Kidney glomerular epithelial cell (primary cell): ENCODE measurements at regions not wholly inside any gene's neighbourhood (a gene's known extent, or its start where the extent isn't known, plus 50 kb on each side); places are given as distances from the start of the nearest gene placed in this dataset.
"Not testable (repeated sequence)": the region's sequence is repeated elsewhere in the genome, so short reads cannot be mapped to it uniquely, and the experiment has no call there.

Source experiments
- DNase-seq: peaks from one replicate; lab custom pipeline; 2025; lab: John Stamatoyannopoulos, UW

DNA sequence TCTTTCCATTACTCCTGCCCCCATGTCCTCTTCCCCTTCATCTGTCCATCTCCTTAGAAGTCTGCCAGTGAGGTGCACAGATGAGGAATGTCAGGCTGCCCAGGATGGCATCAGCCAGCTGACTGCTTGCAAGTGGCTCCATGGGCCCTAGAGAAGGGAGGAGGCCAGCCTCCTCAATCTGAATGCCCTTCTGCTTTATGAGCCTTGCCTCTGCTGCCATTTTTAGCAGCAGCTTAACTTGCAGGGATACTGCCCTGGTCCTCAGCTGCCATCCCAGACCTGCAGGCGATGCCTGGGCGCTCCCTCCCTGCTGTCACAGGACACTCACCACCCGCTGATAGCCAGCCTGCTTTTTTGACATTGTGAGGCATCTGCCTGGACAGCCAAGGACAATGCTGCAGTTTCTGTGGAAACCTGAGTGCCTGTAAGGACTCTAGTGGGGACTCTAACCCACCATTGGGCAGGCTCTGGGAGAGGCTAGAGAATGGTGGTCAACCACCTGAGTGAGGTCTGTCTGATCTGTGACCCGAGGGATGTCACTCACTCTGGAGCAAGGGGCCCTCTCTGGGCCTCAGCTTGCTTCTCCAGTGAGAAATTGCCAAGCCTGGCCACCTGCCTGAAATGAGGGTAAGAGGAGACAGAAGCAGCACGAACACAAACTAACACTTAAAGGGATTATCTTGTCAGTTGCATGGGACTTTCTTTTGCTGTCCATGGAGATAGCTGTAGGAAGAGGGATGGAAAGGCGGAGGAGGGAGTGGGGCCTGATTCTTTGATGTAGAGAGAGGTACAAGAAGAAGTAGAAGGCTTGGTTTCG is 185.0 kb downstream of the MIS18A start:
- no peak for DNase-seq

- no peak for DNase-seq
These were observed 187.9 kb downstream of the MIS18A start for GRCh38 chr21:32090956-32091355.

GRCh38 chr21:32089766-32090165 is 189.1 kb downstream of the MIS18A start:
- DNase-seq, result no peak

DNA sequence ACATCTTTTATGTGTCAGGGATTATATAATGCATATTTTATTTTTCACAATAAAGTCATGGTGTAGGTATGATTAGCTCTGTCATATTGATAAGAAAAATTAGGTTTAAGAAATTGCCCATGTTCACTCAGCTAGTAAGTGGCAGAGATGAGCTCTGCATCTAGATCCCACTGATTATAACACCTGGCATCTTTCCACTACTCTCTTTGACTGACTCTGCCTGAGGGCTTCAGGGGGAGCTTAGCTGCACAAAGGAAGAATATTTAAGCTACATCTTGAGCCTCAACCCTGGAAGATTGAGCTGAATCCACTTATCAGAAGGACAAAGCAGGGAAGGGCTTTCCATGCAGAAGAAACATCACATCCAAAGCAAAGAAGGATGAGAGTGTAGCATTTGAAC is 190.4 kb downstream of the MIS18A start:
- DNase-seq, result no peak

DNA sequence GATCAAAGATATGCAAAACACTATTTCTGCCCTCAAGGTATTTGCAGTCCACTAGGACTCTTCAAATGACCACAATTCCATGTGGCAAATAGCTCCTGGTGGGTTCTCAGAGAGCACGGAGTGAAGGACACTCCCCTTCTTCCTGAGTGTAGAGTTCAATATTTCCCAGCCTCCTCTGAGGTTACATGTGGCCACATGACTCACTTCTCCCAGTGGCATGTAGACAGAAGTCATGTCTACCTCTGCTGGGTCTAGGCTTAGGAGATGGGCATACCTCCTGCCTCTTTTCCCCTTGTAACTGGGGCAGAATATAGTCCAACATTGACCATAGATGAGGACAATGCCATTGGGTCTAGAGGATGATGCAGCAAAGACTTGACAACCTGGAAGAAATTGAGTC is 191.4 kb downstream of the MIS18A start:
- DNase-seq, result no peak

- DNase-seq, result no peak
These were observed 195.7 kb downstream of the MIS18A start for GRCh38 chr21:32083197-32083596.

GRCh38 chr21:32082466-32082865 is 196.4 kb downstream of the MIS18A start:
- DNase-seq, result no peak

- DNase-seq, result no peak
These were observed 200.8 kb downstream of the HUNK start for GRCh38 chr21:32073593-32073992.

DNA sequence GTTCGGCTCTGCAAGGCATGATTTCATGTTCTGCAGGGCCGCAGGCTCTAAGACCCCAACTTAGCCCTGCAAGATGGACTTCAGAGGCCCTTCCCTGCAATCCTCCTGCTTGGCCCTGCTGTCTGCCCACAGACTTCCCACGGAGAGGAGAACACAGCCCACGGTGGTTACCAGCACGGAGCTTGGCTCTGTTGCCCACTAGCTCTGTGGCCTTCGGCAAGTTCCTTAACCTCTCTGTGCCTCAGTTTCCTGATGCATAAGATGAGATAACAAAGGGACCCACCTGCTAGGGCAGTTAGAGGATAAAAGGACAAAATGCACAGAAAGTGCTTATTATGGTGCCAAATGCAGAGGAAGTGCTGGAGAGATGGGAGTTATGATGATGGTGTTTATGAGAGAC is 200.4 kb downstream of the HUNK start:
- no peak for DNase-seq

DNA sequence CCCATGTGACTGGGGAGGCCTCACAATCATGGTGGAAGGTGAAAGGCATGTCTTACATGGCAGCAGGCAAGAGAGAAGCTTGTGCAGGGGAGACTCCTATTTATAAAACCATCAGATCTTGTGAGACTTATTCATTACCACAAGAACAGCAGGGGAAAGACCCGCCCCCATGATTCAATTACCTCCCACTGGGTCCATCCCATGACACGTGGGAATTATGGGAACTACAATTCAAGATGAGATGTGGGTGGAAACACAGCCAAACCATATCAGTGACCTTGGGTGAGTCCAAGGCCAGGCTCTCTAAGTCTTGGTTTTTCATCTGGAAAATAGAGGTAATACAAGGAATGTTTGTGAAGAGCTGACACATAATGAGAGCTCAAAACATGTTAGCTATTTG is 198.8 kb downstream of the HUNK start:
- DNase-seq, result not testable (repeated sequence)

DNA sequence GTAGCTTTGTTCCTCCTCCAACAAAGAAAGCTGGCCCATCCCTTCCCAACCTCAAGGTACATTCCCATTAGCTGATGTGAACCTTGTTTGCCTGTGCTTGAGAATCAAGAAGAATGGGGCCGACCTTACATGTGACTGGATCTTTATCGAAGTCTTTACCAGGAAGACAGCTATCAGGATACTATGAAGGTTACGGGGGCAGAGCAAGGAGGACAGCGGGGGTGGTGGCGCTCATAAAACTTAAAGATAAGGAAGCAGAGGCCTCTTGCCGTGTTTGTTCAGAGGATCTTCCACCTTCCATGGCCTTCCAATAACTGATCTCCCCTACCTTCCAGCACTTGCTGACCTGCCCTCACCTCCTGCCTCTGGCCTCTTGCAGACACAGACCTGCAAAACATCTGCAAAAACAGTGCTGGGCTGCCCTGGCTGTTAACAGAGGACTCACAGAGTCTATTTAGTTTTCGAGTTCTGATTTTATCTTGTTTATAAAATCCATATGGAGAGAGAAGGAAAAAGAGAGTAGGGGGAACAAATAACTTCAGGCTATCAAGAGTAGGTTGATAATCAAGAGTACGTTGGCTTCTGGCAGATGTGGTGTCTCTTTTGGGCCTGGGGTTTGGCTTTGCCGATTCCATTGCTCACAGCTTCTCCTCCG is 198.0 kb downstream of the HUNK start:
- DNase-seq, result no peak

- DNase-seq, result no peak
These were observed 197.3 kb downstream of the HUNK start for GRCh38 chr21:32070126-32070525.

DNA sequence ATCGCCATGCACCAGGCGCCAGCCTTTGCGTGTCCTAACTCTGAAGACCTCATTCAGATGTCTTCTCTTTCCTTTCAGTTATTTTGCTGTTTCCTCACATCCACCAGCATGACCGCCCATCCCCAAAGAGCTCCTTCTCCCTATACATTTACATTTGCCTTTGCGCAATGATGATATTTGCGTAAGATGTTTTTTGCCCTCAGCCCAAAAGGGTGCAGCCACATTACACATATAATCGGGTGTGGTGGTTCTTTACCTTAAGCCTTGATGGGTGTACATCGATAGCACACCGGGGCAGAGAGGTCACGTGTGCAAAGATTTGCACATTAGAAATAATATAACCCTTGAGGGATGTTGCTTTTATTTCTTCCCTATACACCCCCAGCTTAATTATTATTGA is 192.8 kb downstream of the HUNK start:
- no peak for DNase-seq

DNA sequence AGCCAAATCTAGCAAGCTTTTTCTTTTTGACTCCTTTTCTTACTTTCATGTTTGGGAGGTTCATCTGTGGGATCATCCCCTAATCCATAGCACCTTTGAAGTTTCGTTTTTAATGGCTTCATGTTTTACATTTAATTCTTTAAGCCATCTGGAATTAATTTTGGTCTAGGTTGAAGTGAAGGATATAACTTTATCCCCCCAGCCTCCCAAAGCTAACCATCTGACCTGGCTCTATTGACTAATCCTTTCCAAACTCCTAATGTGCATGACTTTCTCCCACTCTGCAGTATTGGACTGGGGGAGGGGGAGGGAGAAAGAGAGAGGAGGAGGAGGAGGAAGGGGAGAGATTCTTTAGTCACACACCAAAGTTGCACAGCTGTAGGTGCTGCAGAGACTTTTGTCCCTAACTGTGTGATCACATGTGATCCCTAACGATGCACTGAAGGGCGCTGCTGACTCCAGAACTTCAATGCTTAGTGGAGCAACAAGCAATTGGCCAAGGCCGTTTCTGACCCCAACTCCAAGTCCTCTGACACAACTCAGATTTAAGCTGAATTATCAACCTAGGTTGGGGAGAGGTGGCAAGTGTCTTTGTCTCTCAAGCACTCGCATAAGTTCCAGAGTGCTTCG is 191.6 kb downstream of the HUNK start:
- no peak for DNase-seq

DNA sequence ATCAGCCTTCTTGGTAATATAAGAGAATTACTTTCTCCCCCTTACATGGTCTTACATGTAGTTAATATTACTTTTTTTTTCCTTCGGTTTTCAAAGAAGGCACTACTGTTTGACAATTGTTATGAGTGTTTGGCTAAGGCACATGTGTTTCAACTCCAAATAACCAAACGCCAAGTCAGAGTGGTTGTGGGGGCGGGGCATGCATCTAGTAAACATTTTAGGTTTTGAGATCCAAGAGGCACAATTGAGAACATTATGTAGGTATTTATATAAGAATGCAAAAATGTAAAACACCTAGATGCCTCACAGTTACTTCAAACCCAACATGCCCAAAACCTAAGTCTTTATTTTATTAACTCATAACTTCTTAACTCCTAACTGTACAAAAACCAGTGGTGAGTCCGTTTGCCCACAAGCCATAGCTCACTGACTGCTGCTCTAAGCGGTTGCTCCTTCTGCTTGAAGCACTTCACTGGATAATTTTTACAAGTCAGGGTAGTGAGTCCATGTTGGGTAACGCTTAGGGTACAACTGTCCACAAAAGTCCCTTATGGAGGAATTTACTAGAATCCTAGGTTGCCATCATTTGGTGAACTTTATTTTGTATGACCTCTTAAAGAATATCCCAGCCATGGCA is 189.9 kb downstream of the HUNK start:
- DNase-seq, result no peak

DNA sequence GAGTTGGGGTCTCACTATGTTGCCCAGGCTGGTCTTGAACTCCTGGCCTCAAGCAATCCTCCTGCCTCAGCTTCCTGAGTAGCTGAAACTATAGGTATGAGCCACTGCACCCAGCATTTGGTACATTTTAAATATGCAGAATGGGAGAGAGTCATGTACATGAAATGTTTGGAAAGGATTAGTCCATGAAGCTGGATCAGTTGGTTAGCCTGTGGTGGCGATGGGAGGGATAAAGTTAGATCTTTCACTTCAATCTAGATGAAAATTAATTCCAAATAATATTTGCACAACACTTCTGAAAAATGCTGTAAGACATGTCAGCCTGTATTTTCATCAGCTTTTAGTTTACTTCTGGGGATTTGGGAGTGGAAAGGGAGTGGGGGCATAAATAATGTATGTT is 188.9 kb downstream of the HUNK start:
- DNase-seq, result no peak

- no peak for DNase-seq
These were observed 184.0 kb downstream of the HUNK start for GRCh38 chr21:32056791-32057190.

GRCh38 chr21:32055305-32055704 is 182.5 kb downstream of the HUNK start:
- no peak for DNase-seq
